ENCODE measurements at regions not wholly inside any gene's neighbourhood (a gene's known extent, or its start where the extent isn't known, plus 50 kb on each side); places are given as distances from the start of the nearest gene placed in this dataset.

GRCh38 chr22:49589301-49589700 lies 238.4 kb downstream of the BRD1 start:
- TF ChIP-seq FOXP2 (optimal IDR thresholded peaks at IDR 0.05; ENCODE audit: control extremely low read depth, extremely low read length, insufficient read depth) (no peak), POLR2AphosphoS5 (IDR thresholded peaks at IDR 0.05; ENCODE audit: borderline replicate concordance, low read depth, low read length) (no peak), EZH2 (IDR thresholded peaks at IDR 0.05) (no peak)
- no peak overlapping the region for H3K27ac ChIP-seq
- no peaks in the 10 kb centered on the region for H3K36me3 ChIP-seq (ENCODE audit: insufficient read depth, low read length)
- no peak for DNase-seq (ENCODE audit: low read depth, low spot score)
- no peak overlapping the region for H3K9ac ChIP-seq (ENCODE audit: insufficient read length)
- no peak overlapping the region for H3K4me3 ChIP-seq
- no peaks in the 10 kb centered on the region for H3K9me3 ChIP-seq (ENCODE audit: low read depth, low read length)

GRCh38 chr22:49588739-49589138 lies 238.9 kb downstream of the BRD1 start:
- H3K4me3 ChIP-seq: no peak overlapping the region
- H3K9me3 ChIP-seq (ENCODE audit: low read depth, low read length): no peaks in the 10 kb centered on the region

GRCh38 chr22:49587987-49588386 lies 239.7 kb downstream of the BRD1 start:
- Histone ChIP-seq H3K9me3 (ENCODE audit: low read depth, low read length) (no peaks in the 10 kb centered on the region), H3K27ac (no peak overlapping the region), H3K9ac (ENCODE audit: insufficient read length) (no peak overlapping the region), H3K36me3 (ENCODE audit: insufficient read depth, low read length) (no peaks in the 10 kb centered on the region), H3K4me3 (no peak overlapping the region)
- TF ChIP-seq FOXP2 (optimal IDR thresholded peaks at IDR 0.05; ENCODE audit: control extremely low read depth, extremely low read length, insufficient read depth): no peak
- no peak for TF ChIP-seq POLR2AphosphoS5 (IDR thresholded peaks at IDR 0.05; ENCODE audit: borderline replicate concordance, low read depth, low read length)
- TF ChIP-seq EZH2 (IDR thresholded peaks at IDR 0.05): no peak
- DNase-seq (ENCODE audit: low read depth, low spot score): no peak

More at GRCh38 chr22:49588739-49589138, 238.9 kb downstream of the BRD1 start:
- Histone ChIP-seq H3K36me3 (ENCODE audit: insufficient read depth, low read length) (no peaks in the 10 kb centered on the region), H3K27ac (no peak overlapping the region), H3K9ac (ENCODE audit: insufficient read length) (no peak overlapping the region)
- DNase-seq (ENCODE audit: low read depth, low spot score): no peak
- TF ChIP-seq FOXP2 (optimal IDR thresholded peaks at IDR 0.05; ENCODE audit: control extremely low read depth, extremely low read length, insufficient read depth): no peak
- TF ChIP-seq POLR2AphosphoS5 (IDR thresholded peaks at IDR 0.05; ENCODE audit: borderline replicate concordance, low read depth, low read length): no peak
- no peak for TF ChIP-seq EZH2 (IDR thresholded peaks at IDR 0.05)

- no peak overlapping the region for H3K27ac ChIP-seq
- H3K36me3 ChIP-seq (ENCODE audit: insufficient read depth, low read length): no peaks in the 10 kb centered on the region
- DNase-seq (ENCODE audit: low read depth, low spot score): no peak
- no peak for TF ChIP-seq FOXP2 (optimal IDR thresholded peaks at IDR 0.05; ENCODE audit: control extremely low read depth, extremely low read length, insufficient read depth)
- TF ChIP-seq POLR2AphosphoS5 (IDR thresholded peaks at IDR 0.05; ENCODE audit: borderline replicate concordance, low read depth, low read length): no peak
- no peak for TF ChIP-seq EZH2 (IDR thresholded peaks at IDR 0.05)
- H3K9me3 ChIP-seq (ENCODE audit: low read depth, low read length): no peaks in the 10 kb centered on the region
- no peak overlapping the region for H3K4me3 ChIP-seq
- H3K9ac ChIP-seq (ENCODE audit: insufficient read length): no peak overlapping the region
These were observed 240.3 kb downstream of the BRD1 start for GRCh38 chr22:49587421-49587820.

GRCh38 chr22:49586873-49587272 lies 240.8 kb downstream of the BRD1 start:
- Histone ChIP-seq H3K4me3 (no peak overlapping the region), H3K9ac (ENCODE audit: insufficient read length) (no peak overlapping the region), H3K27ac (no peak overlapping the region), H3K9me3 (ENCODE audit: low read depth, low read length) (no peaks in the 10 kb centered on the region), H3K36me3 (ENCODE audit: insufficient read depth, low read length) (no peaks in the 10 kb centered on the region)
- TF ChIP-seq EZH2 (IDR thresholded peaks at IDR 0.05): no peak
- TF ChIP-seq POLR2AphosphoS5 (IDR thresholded peaks at IDR 0.05; ENCODE audit: borderline replicate concordance, low read depth, low read length): no peak
- no peak for TF ChIP-seq FOXP2 (optimal IDR thresholded peaks at IDR 0.05; ENCODE audit: control extremely low read depth, extremely low read length, insufficient read depth)
- no peak for DNase-seq (ENCODE audit: low read depth, low spot score)

GRCh38 chr22:49586244-49586748 lies 241.4 kb downstream of the BRD1 start:
- H3K36me3 ChIP-seq (ENCODE audit: insufficient read depth, low read length): no peaks in the 10 kb centered on the region
- H3K9ac ChIP-seq (ENCODE audit: insufficient read length): no peak overlapping the region
- H3K27ac ChIP-seq: no peak overlapping the region
- DNase-seq (ENCODE audit: low read depth, low spot score): no peak
- TF ChIP-seq FOXP2 (optimal IDR thresholded peaks at IDR 0.05; ENCODE audit: control extremely low read depth, extremely low read length, insufficient read depth) (no peak), POLR2AphosphoS5 (IDR thresholded peaks at IDR 0.05; ENCODE audit: borderline replicate concordance, low read depth, low read length) (no peak), EZH2 (IDR thresholded peaks at IDR 0.05) (no peak)
- no peak overlapping the region for H3K4me3 ChIP-seq
- no peaks in the 10 kb centered on the region for H3K9me3 ChIP-seq (ENCODE audit: low read depth, low read length)

GRCh38 chr22:49585461-49586243 lies 242.0 kb downstream of the BRD1 start:
- H3K4me3 ChIP-seq: no peak overlapping the region
- H3K9ac ChIP-seq (ENCODE audit: insufficient read length): no peak overlapping the region
- TF ChIP-seq FOXP2 (optimal IDR thresholded peaks at IDR 0.05; ENCODE audit: control extremely low read depth, extremely low read length, insufficient read depth) (no peak), POLR2AphosphoS5 (IDR thresholded peaks at IDR 0.05; ENCODE audit: borderline replicate concordance, low read depth, low read length) (no peak), EZH2 (IDR thresholded peaks at IDR 0.05) (no peak)
- H3K36me3 ChIP-seq (ENCODE audit: insufficient read depth, low read length): no peaks in the 10 kb centered on the region
- DNase-seq (ENCODE audit: low read depth, low spot score): no peak
- H3K27ac ChIP-seq: no peak overlapping the region
- H3K9me3 ChIP-seq (ENCODE audit: low read depth, low read length): no peaks in the 10 kb centered on the region

GRCh38 chr22:49583886-49584505 lies 243.7 kb downstream of the BRD1 start:
- no peak overlapping the region for H3K9ac ChIP-seq (ENCODE audit: insufficient read length)
- no peaks in the 10 kb centered on the region for H3K9me3 ChIP-seq (ENCODE audit: low read depth, low read length)
- no peak overlapping the region for H3K27ac ChIP-seq
- TF ChIP-seq FOXP2 (optimal IDR thresholded peaks at IDR 0.05; ENCODE audit: control extremely low read depth, extremely low read length, insufficient read depth): no peak
- TF ChIP-seq EZH2 (IDR thresholded peaks at IDR 0.05): no peak
- no peak for DNase-seq (ENCODE audit: low read depth, low spot score)
- no peak overlapping the region for H3K4me3 ChIP-seq
- H3K36me3 ChIP-seq (ENCODE audit: insufficient read depth, low read length): no peaks in the 10 kb centered on the region
